T-cell (primary cell): ENCODE measurements at regions not wholly inside any gene's neighbourhood (a gene's known extent, or its start where the extent isn't known, plus 50 kb on each side); places are given as distances from the start of the nearest gene placed in this dataset.
"Not testable (repeated sequence)": the region's sequence is repeated elsewhere in the genome, so short reads cannot be mapped to it uniquely, and the experiment has no call there.

ENCODE experiments used
- ATAC-seq, 4 experiments: fragments of 200-7000 bp in 3 of 4; fragments of 150-1000 bp in 1 of 4; cut with Tn5 transposase; replicated peaks in 1 of 4; 1 replicate in 3 of 4; 2 replicates in 1 of 4; pipeline ENCODE4 v1.10.0; 2021; ENCODE audit warnings: moderate library complexity in 3 of 4, mild to moderate bottlenecking in 2 of 4, moderate number of reproducible peaks in 1 of 4
- CTCF ChIA-PET, 2 donors: fragments of 300-600 bp; sonication (Branson Sonifier 250); formaldehyde crosslinking; loops; one replicate each; lab custom pipeline; 2022; ENCODE audit warnings: antibody characterized with exemption in 2 of 2; lab: Charles Lee
- POLR2A ChIA-PET, 2 donors: fragments of 300-600 bp; sonication (Branson Sonifier 250); formaldehyde crosslinking; loops; one replicate each; lab custom pipeline; 2022; ENCODE audit warnings: antibody characterized with exemption in 2 of 2; lab: Charles Lee
- DNase-seq, 35 experiments: peaks; one replicate each; pipeline versions ENCODE4 v3.0.0 to v3.0.0-alpha.2; 2013 to 2023
- H3K27ac ChIP-seq: one replicate; pipeline ENCODE4 v1.5.1; 2013; ENCODE audit warnings: low read length
- H3K27me3 ChIP-seq, 2 experiments: replicated peaks in 1 of 2; 1 replicate in 1 of 2; 2 replicates in 1 of 2; pipeline versions ENCODE4 v1.6.1 to v1.7.0; 2013; ENCODE audit warnings: low read length in 1 of 2, mixed read lengths in 1 of 2; ENCODE audit not compliant: control insufficient read depth in 2 of 2, insufficient read depth in 2 of 2; ENCODE audit errors: extremely low read depth in 1 of 2
- H3K36me3 ChIP-seq, 2 donors: 1 replicate in 1 of 2; 2 replicates in 1 of 2; pipeline versions ENCODE4 v1.6.1 to v1.7.0; 2013; ENCODE audit warnings: low read length in 1 of 2; ENCODE audit not compliant: control insufficient read depth in 2 of 2, insufficient read depth in 1 of 2; ENCODE audit errors: extremely low read depth in 1 of 2
- H3K4me1 ChIP-seq, 2 experiments: 1 replicate in 1 of 2; 2 replicates in 1 of 2; pipeline versions ENCODE4 v1.6.1 to v1.7.0; 2013; ENCODE audit warnings: low read length in 2 of 2, mixed read lengths in 1 of 2; ENCODE audit not compliant: insufficient read depth in 2 of 2, control insufficient read depth in 1 of 2; ENCODE audit errors: extremely low read depth in 1 of 2
- H3K4me3 ChIP-seq, 2 donors: 1 replicate in 1 of 2; 2 replicates in 1 of 2; pipeline versions ENCODE4 v1.5.1 to v1.7.0; 2013; ENCODE audit warnings: mild to moderate bottlenecking in 2 of 2, low read length in 1 of 2, moderate library complexity in 1 of 2; ENCODE audit not compliant: control insufficient read depth in 1 of 2; ENCODE audit errors: extremely low read depth in 1 of 2
- H3K9me3 ChIP-seq: 2 replicates; pipeline ENCODE4 v1.7.0; 2013
- H3K27ac Mint-ChIP-seq, 2 donors: one replicate each; pipeline ENCODE4 v1.8.0; 2020 to 2021; ENCODE audit warnings: mild to moderate bottlenecking in 2 of 2, mixed read lengths in 2 of 2
- H3K27me3 Mint-ChIP-seq, 2 donors: one replicate each; pipeline ENCODE4 v1.8.0; 2021 to 2022; ENCODE audit warnings: mixed read lengths in 2 of 2
- H3K36me3 Mint-ChIP-seq: one replicate; pipeline ENCODE4 v1.8.0; 2021; ENCODE audit warnings: mixed read lengths
- H3K4me1 Mint-ChIP-seq, 3 donors: one replicate each; pipeline ENCODE4 v1.8.0; 2020 to 2022; ENCODE audit warnings: mixed read lengths in 3 of 3, mild to moderate bottlenecking in 1 of 3
- H3K4me3 Mint-ChIP-seq, 3 donors: one replicate each; pipeline ENCODE4 v1.8.0; 2020 to 2022; ENCODE audit warnings: mild to moderate bottlenecking in 3 of 3, mixed read lengths in 3 of 3, moderate library complexity in 3 of 3
- H3K9me3 Mint-ChIP-seq, 3 donors: one replicate each; pipeline ENCODE4 v1.8.0; 2020 to 2022; ENCODE audit warnings: mixed read lengths in 3 of 3
- WGBS: methylation state at CpG from one replicate; pipeline ENCODE4 v1.1.5; 2013; ENCODE audit warnings: missing lambda C conversion rate; ENCODE audit not compliant: insufficient coverage; 5-methylcytosine and 5-hydroxymethylcytosine counted together

- H3K4me3 ChIP-seq, result no peak overlapping the region
- Mint-ChIP-seq H3K27ac (no peak overlapping the region), H3K9me3 (no peaks in the 10 kb centered on the region), H3K4me3 (no peak overlapping the region), H3K4me1 (no peaks in the 10 kb centered on the region), H3K27me3 (peaks cover 3 to 19% of the 10 kb centered on the region in 2 donors), H3K36me3 (no peaks in the 10 kb centered on the region)
- no peaks in the 10 kb centered on the region for H3K36me3 ChIP-seq
- DNase-seq (no peak), ATAC-seq (no peak)
- H3K4me1 ChIP-seq, result no peaks in the 10 kb centered on the region
- H3K9me3 ChIP-seq, result no peaks in the 10 kb centered on the region
- ChIA-PET CTCF (interaction anchor here in 1 of 2 donors (0.7 kb wide), 1 partner anchor 52 kb away, joined by 3 read pairs; no protein-coding TSS in a partner anchor), POLR2A (no interaction called here)
- no peaks in the 10 kb centered on the region for H3K27me3 ChIP-seq
- WGBS, result no CpG with 5 or more reads among the region's 2 CpGs
- H3K27ac ChIP-seq, result no peak overlapping the region
Measured at GRCh38 chr15:38810686-38811085, 246.1 kb upstream of the RASGRP1 start.

GRCh38 chr15:38814254-38814653, 249.6 kb upstream of the RASGRP1 start:
- DNase-seq, H3K9me3 Mint-ChIP-seq, H3K4me3 ChIP-seq, H3K9me3 ChIP-seq, H3K27ac ChIP-seq, ATAC-seq, H3K27ac Mint-ChIP-seq, POLR2A ChIA-PET, H3K4me1 ChIP-seq, H3K27me3 ChIP-seq, CTCF ChIA-PET, H3K36me3 Mint-ChIP-seq, H3K36me3 ChIP-seq, H3K4me1 Mint-ChIP-seq, H3K4me3 Mint-ChIP-seq: not testable (repeated sequence)
- peaks cover 3 to 28% of the 10 kb centered on the region in 2 donors for H3K27me3 Mint-ChIP-seq
- WGBS, result no CpG with 5 or more reads among the region's 1 CpG

DNA sequence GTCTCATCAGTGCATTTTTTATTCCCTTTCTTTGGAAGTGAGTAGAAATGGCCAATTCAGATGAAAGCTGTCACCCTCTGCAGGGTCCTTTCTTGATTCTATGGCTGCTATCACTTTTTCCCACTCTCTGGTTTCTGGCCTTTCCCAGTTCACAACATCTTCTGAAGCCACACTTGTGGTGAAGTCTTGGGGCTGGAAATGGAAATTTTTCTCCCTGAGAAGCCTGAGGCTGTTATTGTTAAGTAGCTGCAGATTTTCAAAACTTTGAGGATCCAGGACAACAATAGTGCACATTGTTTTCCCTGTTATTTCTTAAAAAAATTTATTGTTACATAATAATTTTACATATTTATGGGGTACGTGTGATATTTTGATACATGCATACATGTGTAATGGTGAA, 250.3 kb upstream of the RASGRP1 start:
- no peaks in the 10 kb centered on the region for H3K36me3 ChIP-seq
- Mint-ChIP-seq H3K4me3 (no peak overlapping the region), H3K36me3 (no peaks in the 10 kb centered on the region), H3K27me3 (peaks cover 3 to 28% of the 10 kb centered on the region in 2 donors), H3K4me1 (peaks cover 0 to 4% (median 2%) of the 10 kb centered on the region in 3 donors), H3K27ac (no peak overlapping the region), H3K9me3 (no peaks in the 10 kb centered on the region)
- H3K4me1 ChIP-seq, result peaks cover 0 to 4% of the 10 kb centered on the region in 2 experiments
- WGBS, result no CpG with 5 or more reads among the region's 1 CpG
- ChIA-PET POLR2A (no interaction called here), CTCF (no interaction called here)
- DNase-seq (no peak), ATAC-seq (no peak)
- H3K27ac ChIP-seq, result no peak overlapping the region
- no peaks in the 10 kb centered on the region for H3K27me3 ChIP-seq
- no peak overlapping the region for H3K4me3 ChIP-seq
- H3K9me3 ChIP-seq, result no peaks in the 10 kb centered on the region

DNA sequence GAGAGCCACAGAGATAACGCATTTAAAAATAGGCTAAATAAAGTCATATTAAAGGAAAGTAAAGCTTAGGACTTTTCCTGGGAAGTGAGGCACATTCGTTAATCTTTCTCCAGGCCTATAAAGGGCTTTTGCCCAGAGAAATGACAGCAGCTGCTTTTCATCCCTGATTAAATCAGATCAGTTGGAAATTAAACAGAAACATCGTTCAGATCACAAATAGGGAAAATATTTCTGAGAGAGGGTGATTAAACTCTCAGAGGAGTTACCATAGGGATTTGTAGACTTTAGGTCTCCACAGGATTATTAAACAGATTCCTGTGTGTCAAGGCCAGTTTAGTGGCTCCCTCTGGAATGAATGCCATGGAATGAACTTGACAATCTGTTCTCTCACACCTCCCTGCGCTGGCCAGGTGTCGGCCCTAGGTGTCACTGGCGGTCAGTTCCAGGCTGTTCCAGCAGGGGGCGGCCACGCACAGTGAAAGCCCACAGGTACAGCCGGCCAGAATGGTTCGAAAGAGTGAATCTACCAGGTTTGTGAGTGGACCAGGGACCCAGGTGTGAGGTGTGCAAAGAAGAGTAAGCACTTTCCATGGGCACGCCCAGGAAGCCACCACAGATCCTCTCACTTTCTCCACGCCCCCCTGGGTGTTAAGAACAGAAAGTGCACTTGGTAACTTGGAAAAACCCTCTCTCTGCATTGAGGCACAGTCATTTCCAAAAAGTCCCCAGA, 253.0 kb upstream of the RASGRP1 start:
- Mint-ChIP-seq H3K4me1 (peaks cover 0 to 4% (median 2%) of the 10 kb centered on the region in 3 donors), H3K4me3 (no peak overlapping the region), H3K27ac (no peak overlapping the region), H3K36me3 (no peaks in the 10 kb centered on the region), H3K27me3 (peaks cover 0 to 20% of the 10 kb centered on the region in 2 donors), H3K9me3 (no peaks in the 10 kb centered on the region)
- Histone ChIP-seq H3K9me3 (no peaks in the 10 kb centered on the region), H3K27me3 (no peaks in the 10 kb centered on the region), H3K27ac (no peak overlapping the region), H3K36me3 (no peaks in the 10 kb centered on the region), H3K4me3 (no peak overlapping the region), H3K4me1 (peaks cover 0 to 4% of the 10 kb centered on the region in 2 experiments)
- ChIA-PET CTCF (interaction anchor here (1.1 to 1.2 kb wide), 2 partner anchors 939 to 941 kb away, joined by 5 to 6 read pairs; no protein-coding TSS in a partner anchor), POLR2A (no interaction called here)
- WGBS, result 23% methylated on average over 8 of the region's 12 CpGs
- peak; percentile 93 to 96 (median 94) for ATAC-seq
- peak; percentile 46 to 84 (median 76) for DNase-seq

GRCh38 chr15:38818157-38818790, 253.7 kb upstream of the RASGRP1 start:
- Mint-ChIP-seq H3K4me1 (peaks cover 0 to 4% (median 2%) of the 10 kb centered on the region in 3 donors), H3K36me3 (no peaks in the 10 kb centered on the region), H3K27me3 (peaks cover 0 to 19% of the 10 kb centered on the region in 2 donors), H3K27ac (no peak overlapping the region), H3K9me3 (no peaks in the 10 kb centered on the region), H3K4me3 (no peak overlapping the region)
- CTCF ChIA-PET, result interaction anchor here in 1 of 2 donors (0.6 kb wide), 1 partner anchor 55 kb away, joined by 3 read pairs; no protein-coding TSS in a partner anchor
- POLR2A ChIA-PET, result no interaction called here
- WGBS, result 86% methylated on average over 8 of the region's 9 CpGs
- Histone ChIP-seq H3K27ac (no peak overlapping the region), H3K4me1 (peaks cover 0 to 4% of the 10 kb centered on the region in 2 experiments), H3K4me3 (no peak overlapping the region), H3K27me3 (no peaks in the 10 kb centered on the region), H3K9me3 (no peaks in the 10 kb centered on the region), H3K36me3 (no peaks in the 10 kb centered on the region)
- ATAC-seq (no peak), DNase-seq (no peak)

DNA sequence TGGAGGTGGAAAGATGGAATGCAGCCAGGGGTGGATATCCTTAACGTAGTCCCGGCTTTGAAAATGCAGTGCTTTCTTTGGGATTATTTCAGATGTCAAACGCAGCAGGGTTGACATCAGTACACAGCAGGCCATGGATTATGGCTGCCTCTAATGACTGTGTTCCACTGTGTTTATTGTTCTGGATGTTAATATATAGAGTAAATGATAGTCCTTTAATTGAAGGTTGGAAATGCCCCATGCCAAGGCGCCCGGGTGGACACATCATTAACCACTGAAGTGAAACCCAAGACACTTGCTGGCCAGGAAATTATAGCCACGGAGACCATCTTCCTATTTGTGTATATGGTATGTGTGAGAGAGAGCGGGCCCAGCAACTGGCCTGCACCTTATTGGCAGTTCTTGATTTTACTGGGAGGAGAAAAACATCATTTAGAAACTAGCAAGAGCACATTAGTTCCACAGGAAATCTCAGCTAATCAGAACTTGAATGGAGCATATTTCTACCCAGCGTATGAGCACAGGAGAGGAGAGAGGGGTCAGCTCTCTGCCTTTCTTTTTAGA, 254.9 kb upstream of the RASGRP1 start:
- H3K27me3 Mint-ChIP-seq, result peaks cover 0 to 19% of the 10 kb centered on the region in 2 donors
- WGBS, result 95% methylated on average over 5 of the region's 8 CpGs
- H3K27ac Mint-ChIP-seq, result no peak overlapping the region
- H3K4me3 Mint-ChIP-seq, result no peak overlapping the region
- no peaks in the 10 kb centered on the region for H3K9me3 Mint-ChIP-seq
- H3K4me1 Mint-ChIP-seq, result peaks cover 0 to 4% (median 2%) of the 10 kb centered on the region in 3 donors
- Histone ChIP-seq H3K9me3 (no peaks in the 10 kb centered on the region), H3K27ac (no peak overlapping the region), H3K4me1 (peaks cover 0 to 4% of the 10 kb centered on the region in 2 experiments), H3K36me3 (no peaks in the 10 kb centered on the region), H3K27me3 (no peaks in the 10 kb centered on the region), H3K4me3 (no peak overlapping the region)
- H3K36me3 Mint-ChIP-seq, result no peaks in the 10 kb centered on the region
- DNase-seq (no peak), ATAC-seq (no peak)
- CTCF ChIA-PET, result interaction anchor here (0.6 to 1.1 kb wide), 3 partner anchors 609 to 939 kb away, joined by 3 to 4 read pairs (median 3); no protein-coding TSS in a partner anchor
- POLR2A ChIA-PET, result no interaction called here
